Activated gamma-delta T cell treated with Interleukin-2 at 50 U/mL for 16 hours (primary cell): ENCODE measurements at regions not wholly inside any gene's neighbourhood (a gene's known extent, or its start where the extent isn't known, plus 50 kb on each side); places are given as distances from the start of the nearest gene placed in this dataset.
A peak's percentile ranks its signal among the peaks of the same experiment; 100 is the strongest.
"Not testable (repeated sequence)": the region's sequence is repeated elsewhere in the genome, so short reads cannot be mapped to it uniquely, and the experiment has no call there.

Source experiments
- DNase-seq: peaks from one replicate; pipeline ENCODE4 v3.0.0-alpha.2; 2020

GRCh38 chr3:31188112-31188511 is 293.7 kb upstream of the GADL1 start:
- DNase-seq = no peak

- no peak for DNase-seq
Measured at GRCh38 chr3:31189330-31189729, 294.9 kb upstream of the GADL1 start.

GRCh38 chr3:31189971-31190370 is 295.5 kb upstream of the GADL1 start:
- DNase-seq = no peak

GRCh38 chr3:31191354-31191753 is 296.9 kb upstream of the GADL1 start:
- no peak for DNase-seq

GRCh38 chr3:31193429-31193828 is 299.0 kb upstream of the GADL1 start:
- no peak for DNase-seq

GRCh38 chr3:31193871-31194270 is 299.4 kb upstream of the GADL1 start:
- DNase-seq = no peak

GRCh38 chr3:31196261-31196660 is 301.8 kb upstream of the GADL1 start:
- no peak for DNase-seq

- DNase-seq = no peak
Measured at GRCh38 chr3:31196881-31197364, 302.5 kb upstream of the GADL1 start.

- DNase-seq = no peak
Measured at GRCh38 chr3:31197941-31198340, 303.5 kb upstream of the GADL1 start.

- no peak for DNase-seq
Measured at GRCh38 chr3:31198890-31199289, 304.4 kb upstream of the GADL1 start.

GRCh38 chr3:31203960-31204795 is 309.7 kb upstream of the GADL1 start:
- no peak for DNase-seq

- DNase-seq = not testable (repeated sequence)
Measured at GRCh38 chr3:31204796-31205056, 310.3 kb upstream of the GADL1 start.

- DNase-seq = no peak
Measured at GRCh38 chr3:31210068-31210645, 315.7 kb upstream of the GADL1 start.

- no peak for DNase-seq
Measured at GRCh38 chr3:31213869-31214486, 318.7 kb upstream of the STT3B start.

- DNase-seq = no peak
Measured at GRCh38 chr3:31218082-31218481, 314.6 kb upstream of the STT3B start.

GRCh38 chr3:31219131-31219843 is 313.4 kb upstream of the STT3B start:
- no peak for DNase-seq

GRCh38 chr3:31220431-31220830 is 312.3 kb upstream of the STT3B start:
- DNase-seq = no peak

- no peak for DNase-seq
Measured at GRCh38 chr3:31223278-31223677, 309.4 kb upstream of the STT3B start.

GRCh38 chr3:31224936-31225335 is 307.8 kb upstream of the STT3B start:
- no peak for DNase-seq

- DNase-seq = no peak
Measured at GRCh38 chr3:31225923-31226322, 306.8 kb upstream of the STT3B start.

GRCh38 chr3:31226346-31226745 is 306.4 kb upstream of the STT3B start:
- peak; percentile 26 for DNase-seq

GRCh38 chr3:31227131-31227562 is 305.6 kb upstream of the STT3B start:
- DNase-seq = no peak

- no peak for DNase-seq
Measured at GRCh38 chr3:31230425-31231223, 302.1 kb upstream of the STT3B start.
